ENCODE measurements at regions not wholly inside any gene's neighbourhood (a gene's known extent, or its start where the extent isn't known, plus 50 kb on each side); places are given as distances from the start of the nearest gene placed in this dataset.

- TF ChIP-seq CTCF (IDR thresholded peaks at IDR 0.05), result no peak
- ATAC-seq (ENCODE audit: low FRiP score), result no peak
These were observed 269.8 kb downstream of the BCOR start for GRCh38 chrX:39827951-39828350.

GRCh38 chrX:39828971-39829370 lies 268.8 kb downstream of the BCOR start:
- TF ChIP-seq CTCF (IDR thresholded peaks at IDR 0.05), result no peak
- no peak for ATAC-seq (ENCODE audit: low FRiP score)

More at GRCh38 chrX:39827951-39828350, 269.8 kb downstream of the BCOR start:
- DNase-seq (ENCODE audit: low spot score), result no peak

GRCh38 chrX:39829965-39830364 lies 267.8 kb downstream of the BCOR start:
- TF ChIP-seq CTCF (IDR thresholded peaks at IDR 0.05), result no peak

More at GRCh38 chrX:39828971-39829370, 268.8 kb downstream of the BCOR start:
- no peak for DNase-seq (ENCODE audit: low spot score)

GRCh38 chrX:39830414-39830813 lies 267.3 kb downstream of the BCOR start:
- ATAC-seq (ENCODE audit: low FRiP score) (no peak), DNase-seq (ENCODE audit: low spot score) (no peak)
- TF ChIP-seq CTCF (IDR thresholded peaks at IDR 0.05), result no peak

More at GRCh38 chrX:39829965-39830364, 267.8 kb downstream of the BCOR start:
- no peak for ATAC-seq (ENCODE audit: low FRiP score)
- no peak for DNase-seq (ENCODE audit: low spot score)

GRCh38 chrX:39832211-39832610 lies 265.5 kb downstream of the BCOR start:
- no peak for ATAC-seq (ENCODE audit: low FRiP score)
- DNase-seq (ENCODE audit: low spot score), result no peak
- TF ChIP-seq CTCF (IDR thresholded peaks at IDR 0.05), result no peak

GRCh38 chrX:39834600-39834999 lies 263.2 kb downstream of the BCOR start:
- no peak for ATAC-seq (ENCODE audit: low FRiP score)
- DNase-seq (ENCODE audit: low spot score), result no peak
- TF ChIP-seq CTCF (IDR thresholded peaks at IDR 0.05), result no peak

- TF ChIP-seq CTCF (IDR thresholded peaks at IDR 0.05), result no peak
- no peak for DNase-seq (ENCODE audit: low spot score)
- no peak for ATAC-seq (ENCODE audit: low FRiP score)
These were observed 262.5 kb downstream of the BCOR start for GRCh38 chrX:39835241-39835640.
